Liver (tissue), 7 donors: ENCODE measurements at regions not wholly inside any gene's neighbourhood (a gene's known extent, or its start where the extent isn't known, plus 50 kb on each side); places are given as distances from the start of the nearest gene placed in this dataset.
"Not testable (repeated sequence)": the region's sequence is repeated elsewhere in the genome, so short reads cannot be mapped to it uniquely, and the experiment has no call there.

Source experiments
- DNase-seq: peaks from one replicate; pipeline ENCODE4 v3.0.0-alpha.2; 2017; ENCODE audit warnings: low spot score
- H3K27ac ChIP-seq, 2 donors: one replicate each; pipeline ENCODE4 v1.7.0; 2013; ENCODE audit warnings: inconsistent platforms in 2 of 2, low read length in 2 of 2, control low read depth in 1 of 2, low read depth in 1 of 2, mild to moderate bottlenecking in 1 of 2
- H3K27me3 ChIP-seq, 4 donors: one replicate each; pipeline versions ENCODE4 v1.6.1 to v1.7.0; 2013; ENCODE audit warnings: low read length in 3 of 4, inconsistent platforms in 1 of 4, mild to moderate bottlenecking in 1 of 4, moderate library complexity in 1 of 4; ENCODE audit not compliant: control insufficient read depth in 4 of 4, insufficient read depth in 4 of 4
- H3K36me3 ChIP-seq, 4 donors: one replicate each; pipeline versions ENCODE4 v1.6.1 to v1.7.0; 2013; ENCODE audit warnings: low read length in 3 of 4, mild to moderate bottlenecking in 3 of 4, low read depth in 1 of 4, moderate library complexity in 1 of 4; ENCODE audit not compliant: control insufficient read depth in 4 of 4, insufficient read depth in 3 of 4
- H3K4me1 ChIP-seq, 4 donors: one replicate each; pipeline versions ENCODE4 v1.6.1 to v1.7.0; 2013; ENCODE audit warnings: low read length in 3 of 4, mild to moderate bottlenecking in 3 of 4, moderate library complexity in 1 of 4; ENCODE audit not compliant: control insufficient read depth in 4 of 4, insufficient read depth in 4 of 4
- H3K4me3 ChIP-seq, 3 donors: one replicate each; pipeline versions ENCODE4 v1.6.1 to v1.7.0; 2013; ENCODE audit warnings: low read length in 3 of 3, control low read depth in 1 of 3, low read depth in 1 of 3, mild to moderate bottlenecking in 1 of 3
- H3K9ac ChIP-seq, 2 donors: one replicate each; pipeline ENCODE4 v1.7.0; 2013; ENCODE audit warnings: low read length in 2 of 2, mild to moderate bottlenecking in 2 of 2, moderate library complexity in 2 of 2, control low read depth in 1 of 2, low read depth in 1 of 2
- H3K9me3 ChIP-seq, 4 donors: one replicate each; pipeline versions ENCODE4 v1.6.1 to v1.7.0; 2013; ENCODE audit warnings: low read length in 3 of 4; ENCODE audit not compliant: control insufficient read depth in 4 of 4
- FOXA2 ChIP-seq: IDR thresholded peaks from 2 replicates; pipeline ENCODE4 v1.6.1; 2016; ENCODE audit warnings: antibody characterized with exemption
- HNF4A ChIP-seq, 2 donors: conservative IDR thresholded peaks; 2 replicates each; pipeline ENCODE4 v1.6.1; 2016; ENCODE audit warnings: antibody characterized with exemption in 2 of 2, mild to moderate bottlenecking in 2 of 2
- NR2F2 ChIP-seq: IDR thresholded peaks from 2 replicates; pipeline ENCODE4 v1.6.1; 2016; ENCODE audit warnings: antibody characterized with exemption
- SP1 ChIP-seq: IDR thresholded peaks from 2 replicates; pipeline ENCODE4 v1.6.1; 2018; ENCODE audit warnings: antibody characterized with exemption, mild to moderate bottlenecking
- YY1 ChIP-seq: IDR thresholded peaks from 2 replicates; pipeline ENCODE4 v1.6.1; 2016; ENCODE audit warnings: antibody characterized with exemption, mild to moderate bottlenecking
- WGBS: extraction: QIAGEN DNeasy Blood & Tissue Kit; methylation state at CpG from one replicate; pipeline ENCODE4 v1.1.7; 2013; 5-methylcytosine and 5-hydroxymethylcytosine counted together
- TF ChIP-seq, protein P1 (sequence below): IDR thresholded peaks from 2 replicates; pipeline ENCODE4 v1.6.1; 2016; ENCODE audit warnings: antibody characterized with exemption, mild to moderate bottlenecking
- TF ChIP-seq, protein P2 (sequence below): IDR thresholded peaks from 2 replicates; pipeline ENCODE4 v1.6.1; 2016; ENCODE audit warnings: antibody characterized with exemption
- donor health status: healthy.
- donor health status: healthy.
- donor health status: healthy.
- donor health status: healthy.

DNA sequence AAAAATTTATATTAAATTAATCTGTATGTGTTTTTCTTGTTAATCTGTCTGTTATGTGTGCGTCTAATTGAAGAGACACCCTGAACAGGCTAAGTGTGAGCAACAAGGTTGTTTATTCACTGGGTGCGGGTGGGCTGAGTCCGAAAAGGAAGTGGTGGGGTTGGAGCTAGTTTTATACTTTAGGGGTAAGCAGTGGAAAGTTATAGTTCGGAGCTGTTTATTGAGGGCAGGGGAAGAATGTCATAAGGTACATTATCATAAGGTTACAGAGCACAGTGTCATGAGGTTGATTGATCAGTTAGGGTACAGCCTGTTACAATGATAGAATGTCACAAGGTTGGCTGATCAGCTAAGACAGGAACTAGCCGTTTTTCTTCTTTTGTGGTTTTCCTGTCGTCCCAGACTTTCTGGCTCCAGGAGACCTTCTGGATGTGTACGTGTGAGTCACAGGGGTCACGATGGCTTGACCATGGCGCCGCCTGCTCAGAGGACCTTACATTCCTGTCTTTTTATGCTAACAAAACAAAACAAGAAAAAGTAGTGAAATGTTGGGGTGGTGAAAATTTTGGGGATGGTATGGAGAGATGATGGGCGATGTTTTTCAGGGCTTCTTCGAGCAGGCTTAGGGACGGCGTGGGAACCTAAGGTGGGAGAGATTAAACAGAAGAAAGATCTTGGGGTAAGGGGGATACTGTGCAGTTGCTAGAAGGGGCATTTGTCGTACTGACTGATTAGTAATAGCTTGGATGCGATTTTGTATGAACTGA lies 754.0 kb upstream of the ADGRB3 start (continued):
- TF ChIP-seq, protein P1, sequence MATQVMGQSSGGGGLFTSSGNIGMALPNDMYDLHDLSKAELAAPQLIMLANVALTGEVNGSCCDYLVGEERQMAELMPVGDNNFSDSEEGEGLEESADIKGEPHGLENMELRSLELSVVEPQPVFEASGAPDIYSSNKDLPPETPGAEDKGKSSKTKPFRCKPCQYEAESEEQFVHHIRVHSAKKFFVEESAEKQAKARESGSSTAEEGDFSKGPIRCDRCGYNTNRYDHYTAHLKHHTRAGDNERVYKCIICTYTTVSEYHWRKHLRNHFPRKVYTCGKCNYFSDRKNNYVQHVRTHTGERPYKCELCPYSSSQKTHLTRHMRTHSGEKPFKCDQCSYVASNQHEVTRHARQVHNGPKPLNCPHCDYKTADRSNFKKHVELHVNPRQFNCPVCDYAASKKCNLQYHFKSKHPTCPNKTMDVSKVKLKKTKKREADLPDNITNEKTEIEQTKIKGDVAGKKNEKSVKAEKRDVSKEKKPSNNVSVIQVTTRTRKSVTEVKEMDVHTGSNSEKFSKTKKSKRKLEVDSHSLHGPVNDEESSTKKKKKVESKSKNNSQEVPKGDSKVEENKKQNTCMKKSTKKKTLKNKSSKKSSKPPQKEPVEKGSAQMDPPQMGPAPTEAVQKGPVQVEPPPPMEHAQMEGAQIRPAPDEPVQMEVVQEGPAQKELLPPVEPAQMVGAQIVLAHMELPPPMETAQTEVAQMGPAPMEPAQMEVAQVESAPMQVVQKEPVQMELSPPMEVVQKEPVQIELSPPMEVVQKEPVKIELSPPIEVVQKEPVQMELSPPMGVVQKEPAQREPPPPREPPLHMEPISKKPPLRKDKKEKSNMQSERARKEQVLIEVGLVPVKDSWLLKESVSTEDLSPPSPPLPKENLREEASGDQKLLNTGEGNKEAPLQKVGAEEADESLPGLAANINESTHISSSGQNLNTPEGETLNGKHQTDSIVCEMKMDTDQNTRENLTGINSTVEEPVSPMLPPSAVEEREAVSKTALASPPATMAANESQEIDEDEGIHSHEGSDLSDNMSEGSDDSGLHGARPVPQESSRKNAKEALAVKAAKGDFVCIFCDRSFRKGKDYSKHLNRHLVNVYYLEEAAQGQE = no peak
- TF ChIP-seq FOXA2 = no peak
- no peak for TF ChIP-seq HNF4A (conservative IDR thresholded peaks at IDR 0.05)
- no peak for TF ChIP-seq NR2F2
- TF ChIP-seq SP1 = no peak
- TF ChIP-seq, protein P2, sequence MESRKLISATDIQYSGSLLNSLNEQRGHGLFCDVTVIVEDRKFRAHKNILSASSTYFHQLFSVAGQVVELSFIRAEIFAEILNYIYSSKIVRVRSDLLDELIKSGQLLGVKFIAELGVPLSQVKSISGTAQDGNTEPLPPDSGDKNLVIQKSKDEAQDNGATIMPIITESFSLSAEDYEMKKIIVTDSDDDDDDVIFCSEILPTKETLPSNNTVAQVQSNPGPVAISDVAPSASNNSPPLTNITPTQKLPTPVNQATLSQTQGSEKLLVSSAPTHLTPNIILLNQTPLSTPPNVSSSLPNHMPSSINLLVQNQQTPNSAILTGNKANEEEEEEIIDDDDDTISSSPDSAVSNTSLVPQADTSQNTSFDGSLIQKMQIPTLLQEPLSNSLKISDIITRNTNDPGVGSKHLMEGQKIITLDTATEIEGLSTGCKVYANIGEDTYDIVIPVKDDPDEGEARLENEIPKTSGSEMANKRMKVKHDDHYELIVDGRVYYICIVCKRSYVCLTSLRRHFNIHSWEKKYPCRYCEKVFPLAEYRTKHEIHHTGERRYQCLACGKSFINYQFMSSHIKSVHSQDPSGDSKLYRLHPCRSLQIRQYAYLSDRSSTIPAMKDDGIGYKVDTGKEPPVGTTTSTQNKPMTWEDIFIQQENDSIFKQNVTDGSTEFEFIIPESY = no peak
- TF ChIP-seq YY1 = no peak

DNA sequence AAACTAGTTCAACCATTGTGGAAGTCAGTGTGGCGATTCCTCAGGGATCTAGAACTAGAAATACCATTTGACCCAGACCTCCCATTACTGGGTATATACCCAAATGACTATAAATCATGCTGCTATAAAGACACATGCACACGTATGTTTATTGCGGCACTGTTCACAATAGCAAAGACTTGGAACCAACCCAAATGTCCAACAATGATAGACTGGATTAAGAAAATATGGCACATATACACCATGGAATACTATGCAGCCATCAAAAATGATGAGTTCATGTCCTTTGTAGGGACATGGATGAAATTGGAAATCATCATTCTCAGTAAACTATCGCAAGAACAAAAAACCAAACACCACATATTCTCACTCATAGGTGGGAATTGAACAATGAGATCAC lies 754.7 kb upstream of the ADGRB3 start:
- not testable (repeated sequence) for H3K27me3 ChIP-seq, H3K4me1 ChIP-seq, H3K9ac ChIP-seq, H3K27ac ChIP-seq, H3K4me3 ChIP-seq, H3K9me3 ChIP-seq, DNase-seq, H3K36me3 ChIP-seq
- whole genome bisulfite sequencing = 76% methylated on average over 3 of the region's 4 CpGs

DNA sequence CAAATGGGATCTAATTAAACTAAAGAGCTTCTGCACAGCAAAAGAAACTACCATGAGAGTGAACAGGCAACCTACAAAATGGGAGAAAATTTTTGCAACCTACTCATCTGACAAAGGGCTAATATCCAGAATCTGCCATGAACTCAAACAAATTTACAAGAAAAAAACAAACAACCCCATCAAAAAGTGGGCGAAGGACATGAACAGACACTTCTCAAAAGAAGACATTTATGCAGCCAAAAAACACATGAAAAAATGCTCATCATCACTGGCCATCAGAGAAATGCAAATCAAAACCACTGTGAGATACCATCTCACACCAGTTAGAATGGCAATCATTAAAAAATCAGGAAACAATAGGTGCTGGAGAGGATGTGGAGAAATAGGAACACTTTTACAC lies 755.2 kb upstream of the ADGRB3 start:
- H3K9me3 ChIP-seq, H3K36me3 ChIP-seq, H3K4me1 ChIP-seq, H3K4me3 ChIP-seq, H3K9ac ChIP-seq, DNase-seq, H3K27ac ChIP-seq, H3K27me3 ChIP-seq: not testable (repeated sequence)
- WGBS = 93% methylated on average over 1 of the region's 1 CpG

DNA sequence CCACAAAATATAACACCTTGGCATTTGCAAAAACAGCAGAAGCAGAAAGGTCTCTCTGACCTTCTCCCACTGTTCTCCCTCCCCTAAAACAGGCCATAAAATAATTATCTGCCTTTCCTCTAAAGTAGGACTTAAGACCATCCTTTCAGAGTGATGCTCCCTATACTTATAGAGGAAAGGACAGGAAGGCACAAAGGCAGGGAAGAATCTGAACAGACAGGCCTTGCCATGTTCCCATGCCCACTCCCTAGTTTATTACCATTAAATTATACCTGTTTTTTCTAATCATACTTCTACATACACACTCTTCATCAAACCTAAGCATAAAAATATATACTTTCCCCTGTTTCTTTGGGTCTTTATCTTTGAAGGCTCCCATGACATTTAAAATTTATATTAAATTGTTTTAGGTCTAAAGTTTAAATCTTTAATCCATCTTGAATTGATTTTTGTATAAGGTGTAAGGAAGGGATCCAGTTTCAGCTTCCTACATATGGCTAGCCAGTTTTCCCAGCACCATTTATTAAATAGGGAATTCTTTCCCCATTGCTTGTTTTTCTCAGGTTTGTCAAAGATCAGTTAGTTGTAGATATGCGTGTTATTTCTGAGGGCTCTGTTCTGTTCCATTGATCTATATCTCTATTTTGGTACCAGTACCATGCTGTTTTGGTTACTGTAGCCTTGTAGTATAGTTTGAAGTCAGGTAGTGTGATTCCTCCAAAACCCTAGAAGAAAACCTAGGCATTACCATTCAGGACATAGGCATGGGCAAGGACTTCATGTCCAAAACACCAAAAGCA lies 755.8 kb upstream of the ADGRB3 start:
- H3K27ac ChIP-seq, H3K27me3 ChIP-seq, H3K4me3 ChIP-seq, H3K36me3 ChIP-seq, DNase-seq, H3K4me1 ChIP-seq, H3K9ac ChIP-seq, H3K9me3 ChIP-seq: not testable (repeated sequence)
- WGBS = 90% methylated on average over 1 of the region's 1 CpG

DNA sequence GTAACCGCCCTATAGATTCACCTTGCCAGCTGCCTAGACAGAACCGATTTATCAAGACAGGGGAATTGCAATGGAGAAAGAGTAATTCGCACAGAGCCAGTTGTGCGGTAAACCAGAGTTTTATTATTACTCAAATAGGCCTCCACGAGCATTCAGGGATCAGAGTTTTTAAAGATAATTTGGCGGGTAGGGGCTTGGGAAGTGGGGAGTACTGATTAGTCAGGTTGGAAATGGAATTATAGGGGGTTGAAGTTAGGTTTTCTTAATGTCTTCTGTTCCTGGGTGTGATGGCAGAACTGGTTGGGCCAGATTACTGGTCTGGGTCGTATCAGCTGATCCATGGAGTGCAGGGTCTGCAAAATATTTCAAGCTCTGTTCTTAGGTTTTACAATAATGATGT lies 756.9 kb upstream of the ADGRB3 start:
- H3K4me3 ChIP-seq, H3K27me3 ChIP-seq, H3K9me3 ChIP-seq, H3K36me3 ChIP-seq, H3K27ac ChIP-seq, DNase-seq, H3K9ac ChIP-seq, H3K4me1 ChIP-seq: not testable (repeated sequence)
- 85% methylated on average over 7 of the region's 7 CpGs for WGBS
